Neural progenitor cell (in vitro differentiated cells): ENCODE measurements at regions not wholly inside any gene's neighbourhood (a gene's known extent, or its start where the extent isn't known, plus 50 kb on each side); places are given as distances from the start of the nearest gene placed in this dataset.
"Not testable (repeated sequence)": the region's sequence is repeated elsewhere in the genome, so short reads cannot be mapped to it uniquely, and the experiment has no call there.

Source experiments
- DNase-seq: peaks from one replicate; pipeline ENCODE4 v3.0.0-alpha.2; 2016; ENCODE audit warnings: low spot score
- H2AFZ ChIP-seq: fragments of 200-600 bp; sonication (generic); replicated peaks from 2 replicates; pipeline ENCODE4 v1.6.1; 2016; ENCODE audit warnings: antibody characterized with exemption
- H3F3A ChIP-seq: fragments of 200-600 bp; sonication (generic); 2 replicates; pipeline ENCODE4 v1.6.1; 2016; ENCODE audit warnings: antibody characterized with exemption, low read depth
- H3K27ac ChIP-seq: fragments of 200-600 bp; sonication (generic); 2 replicates; pipeline ENCODE4 v1.5.1; 2016; ENCODE audit warnings: mild to moderate bottlenecking
- H3K27me3 ChIP-seq: fragments of 200-600 bp; sonication (generic); 2 replicates; pipeline ENCODE4 v1.6.1; 2016; ENCODE audit warnings: mild to moderate bottlenecking, moderate library complexity
- H3K36me3 ChIP-seq: fragments of 200-600 bp; sonication (generic); 2 replicates; pipeline ENCODE4 v1.5.1; 2016
- H3K4me1 ChIP-seq: fragments of 200-600 bp; sonication (generic); 2 replicates; pipeline ENCODE4 v1.6.1; 2016; ENCODE audit warnings: mixed run types
- H3K4me2 ChIP-seq: fragments of 200-600 bp; sonication (generic); 2 replicates; pipeline ENCODE4 v1.6.1; 2016
- H3K4me3 ChIP-seq: fragments of 200-600 bp; sonication (generic); 2 replicates; pipeline ENCODE4 v1.5.1; 2016
- H3K79me2 ChIP-seq: fragments of 200-600 bp; sonication (generic); 2 replicates; pipeline ENCODE4 v1.6.1; 2016; ENCODE audit warnings: low read depth
- H3K9ac ChIP-seq: fragments of 200-600 bp; sonication (generic); 2 replicates; pipeline ENCODE4 v1.6.1; 2016
- H3K9me3 ChIP-seq: fragments of 200-600 bp; sonication (generic); 2 replicates; pipeline ENCODE4 v1.5.1; 2016; ENCODE audit warnings: low read depth
- H4K20me1 ChIP-seq: fragments of 200-600 bp; sonication (generic); 2 replicates; pipeline ENCODE4 v1.6.1; 2016; ENCODE audit warnings: low read depth
- H3K27ac Mint-ChIP-seq: 3 replicates; pipeline ENCODE4 v1.8.0; 2021; ENCODE audit warnings: mixed read lengths
- H3K27me3 Mint-ChIP-seq: 2 replicates; pipeline ENCODE4 v1.8.0; 2022; ENCODE audit warnings: low read depth, mild to moderate bottlenecking, inconsistent platforms, moderate library complexity, mixed read lengths; ENCODE audit not compliant: insufficient read depth
- H3K36me3 Mint-ChIP-seq: 3 replicates; pipeline ENCODE4 v1.8.0; 2021; ENCODE audit warnings: mixed read lengths
- H3K4me1 Mint-ChIP-seq: 3 replicates; pipeline ENCODE4 v1.8.0; 2021; ENCODE audit warnings: mixed read lengths
- H3K4me3 Mint-ChIP-seq: 3 replicates; pipeline ENCODE4 v1.8.0; 2021; ENCODE audit warnings: mild to moderate bottlenecking, moderate library complexity, mixed read lengths
- H3K9me3 Mint-ChIP-seq: 3 replicates; pipeline ENCODE4 v1.8.0; 2020; ENCODE audit warnings: mixed read lengths
- CTCF ChIP-seq: fragments of 200-600 bp; sonication (generic); IDR thresholded peaks from 2 replicates; pipeline ENCODE4 v1.5.1; 2017; ENCODE audit warnings: antibody characterized with exemption, mild to moderate bottlenecking
- EZH2 ChIP-seq: fragments of 200-600 bp; sonication (generic); IDR thresholded peaks from 2 replicates; pipeline ENCODE4 v1.6.1; 2017; ENCODE audit warnings: antibody characterized with exemption, mild to moderate bottlenecking, moderate library complexity
- EZH2phosphoT487 ChIP-seq: fragments of 200-600 bp; sonication (generic); IDR thresholded peaks from 2 replicates; pipeline ENCODE4 v1.6.1; 2017; ENCODE audit warnings: antibody characterized with exemption

DNA sequence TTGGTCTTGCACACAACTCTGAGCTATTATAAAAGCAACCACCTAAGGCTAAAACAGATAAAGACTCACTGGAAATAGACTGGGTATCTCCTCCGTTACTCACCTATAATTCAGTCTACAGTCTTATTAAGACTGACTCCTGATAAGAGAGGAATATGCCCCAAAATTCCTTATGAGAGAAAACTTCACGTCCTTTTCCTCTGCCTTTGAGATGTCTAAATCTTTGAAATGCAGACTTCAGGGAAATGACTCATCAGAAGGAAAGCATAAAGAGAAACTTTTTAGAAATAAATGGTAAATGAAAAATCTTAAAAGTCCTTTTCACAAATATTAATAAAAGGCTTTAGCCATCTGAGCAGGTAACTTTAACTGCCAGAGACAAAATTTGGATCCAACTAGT is 187.5 kb upstream of the RTL1 start:
- TF ChIP-seq EZH2phosphoT487 (no peak), EZH2 (no peak), CTCF (no peak)
- no peak for DNase-seq
- Histone ChIP-seq H4K20me1 (no peaks in the 10 kb centered on the region), H3K4me2 (no peak overlapping the region), H3K27ac (no peak overlapping the region), H3F3A (no peaks in the 10 kb centered on the region), H3K79me2 (no peaks in the 10 kb centered on the region), H3K27me3 (no peaks in the 10 kb centered on the region), H3K9me3 (no peaks in the 10 kb centered on the region), H3K4me1 (no peaks in the 10 kb centered on the region), H2AFZ (no peak overlapping the region), H3K4me3 (no peak overlapping the region), H3K9ac (no peak overlapping the region), H3K36me3 (no peaks in the 10 kb centered on the region)
- Mint-ChIP-seq H3K4me1 (no peaks in the 10 kb centered on the region), H3K36me3 (no peaks in the 10 kb centered on the region), H3K27ac (no peak overlapping the region), H3K4me3 (no peak overlapping the region), H3K9me3 (no peaks in the 10 kb centered on the region), H3K27me3 (peaks cover 2% of the 10 kb centered on the region)

DNA sequence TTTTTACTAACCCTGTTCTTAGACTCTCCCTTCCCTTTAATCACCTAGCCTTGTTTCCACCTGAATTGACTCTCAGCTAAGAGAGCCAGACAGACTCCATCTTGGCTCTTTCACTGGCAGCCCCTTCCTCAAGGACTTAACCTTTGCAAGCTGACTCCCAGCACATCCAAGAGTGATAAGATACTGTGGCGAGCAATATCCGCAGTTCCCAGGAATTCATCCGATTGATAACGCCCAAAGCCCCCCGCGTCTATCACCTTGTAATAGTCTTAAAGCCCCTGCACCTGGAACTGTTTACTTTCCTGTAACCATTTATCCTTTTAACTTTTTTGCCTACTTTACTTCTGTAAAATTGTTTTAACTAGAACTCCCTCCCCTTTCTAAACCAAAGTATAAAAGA is 191.4 kb upstream of the RTL1 start:
- H3K4me1 Mint-ChIP-seq, H3K36me3 Mint-ChIP-seq, H3K9ac ChIP-seq, H2AFZ ChIP-seq, H3K4me3 Mint-ChIP-seq, H3K9me3 ChIP-seq, H3K4me1 ChIP-seq, H3K27me3 ChIP-seq, H3K4me2 ChIP-seq, H3K27ac ChIP-seq, DNase-seq, H4K20me1 ChIP-seq, H3F3A ChIP-seq, H3K4me3 ChIP-seq, H3K27ac Mint-ChIP-seq, H3K36me3 ChIP-seq, H3K27me3 Mint-ChIP-seq, H3K79me2 ChIP-seq: not testable (repeated sequence)
- peaks cover 15% of the 10 kb centered on the region for H3K9me3 Mint-ChIP-seq

- no peak for TF ChIP-seq CTCF
- H3F3A ChIP-seq: no peaks in the 10 kb centered on the region
- H3K36me3 Mint-ChIP-seq: no peaks in the 10 kb centered on the region
- H3K4me1 Mint-ChIP-seq: peaks cover 2% of the 10 kb centered on the region
- H3K27ac Mint-ChIP-seq: no peak overlapping the region
- H3K27me3 ChIP-seq: no peaks in the 10 kb centered on the region
- no peak overlapping the region for H3K4me2 ChIP-seq
- H3K9me3 Mint-ChIP-seq: peaks cover 22% of the 10 kb centered on the region
- H3K27me3 Mint-ChIP-seq: no peaks in the 10 kb centered on the region
- no peaks in the 10 kb centered on the region for H3K36me3 ChIP-seq
- DNase-seq: no peak
- H3K4me3 ChIP-seq: no peak overlapping the region
- no peaks in the 10 kb centered on the region for H3K79me2 ChIP-seq
- H2AFZ ChIP-seq: no peak overlapping the region
- H3K4me3 Mint-ChIP-seq: no peak overlapping the region
- H3K4me1 ChIP-seq: peaks cover 10% of the 10 kb centered on the region
- H3K9ac ChIP-seq: no peak overlapping the region
- no peaks in the 10 kb centered on the region for H4K20me1 ChIP-seq
- H3K27ac ChIP-seq: no peak overlapping the region
- no peaks in the 10 kb centered on the region for H3K9me3 ChIP-seq
Observed at GRCh38 chr14:101096551-101096950, 193.0 kb upstream of the RTL1 start.

GRCh38 chr14:101097109-101097793 is 193.7 kb upstream of the RTL1 start:
- Histone ChIP-seq H3K27me3 (no peaks in the 10 kb centered on the region), H3K4me2 (peak overlapping the region; percentile 31), H2AFZ (no peak overlapping the region), H3K4me3 (no peak overlapping the region), H3K36me3 (no peaks in the 10 kb centered on the region), H4K20me1 (no peaks in the 10 kb centered on the region), H3K9me3 (no peaks in the 10 kb centered on the region), H3F3A (no peaks in the 10 kb centered on the region), H3K27ac (no peak overlapping the region), H3K4me1 (peaks cover 10% of the 10 kb centered on the region), H3K79me2 (no peaks in the 10 kb centered on the region), H3K9ac (no peak overlapping the region)
- H3K4me1 Mint-ChIP-seq: peaks cover 2% of the 10 kb centered on the region
- H3K27ac Mint-ChIP-seq: no peak overlapping the region
- no peaks in the 10 kb centered on the region for H3K36me3 Mint-ChIP-seq
- TF ChIP-seq CTCF (no peak), EZH2 (no peak), EZH2phosphoT487 (no peak)
- no peak for DNase-seq
- H3K27me3 Mint-ChIP-seq: no peaks in the 10 kb centered on the region
- H3K4me3 Mint-ChIP-seq: no peak overlapping the region
- peaks cover 22% of the 10 kb centered on the region for H3K9me3 Mint-ChIP-seq
